SU-DHL-6 (cell line): ENCODE measurements at regions not wholly inside any gene's neighbourhood (a gene's known extent, or its start where the extent isn't known, plus 50 kb on each side); places are given as distances from the start of the nearest gene placed in this dataset.

Experiments
- H2AFZ ChIP-seq: fragments of 200-600 bp; sonication (generic); 2 replicates; pipeline ENCODE4 v1.6.1; 2014; ENCODE audit warnings: low read depth, mild to moderate bottlenecking, moderate library complexity, mixed read lengths, antibody characterized with exemption, low read length; ENCODE audit not compliant: severe bottlenecking
- H3F3A ChIP-seq: fragments of 200-600 bp; shearing (Covaris generic); 2 replicates; pipeline ENCODE4 v1.6.0; 2016; ENCODE audit warnings: antibody characterized with exemption, mild to moderate bottlenecking; ENCODE audit not compliant: insufficient read depth
- H3K27ac ChIP-seq: fragments of 200-600 bp; sonication (generic); 2 replicates; pipeline ENCODE4 v1.5.1; 2016; ENCODE audit warnings: low read depth, mild to moderate bottlenecking, low read length, moderate library complexity, mixed read lengths
- H3K27me3 ChIP-seq: fragments of 200-600 bp; sonication (generic), shearing (Covaris generic); 2 replicates; pipeline ENCODE4 v1.6.0; 2014; ENCODE audit warnings: mild to moderate bottlenecking, low read length
- H3K36me3 ChIP-seq: fragments of 200-600 bp; sonication (generic); 2 replicates; pipeline ENCODE4 v1.6.1; 2014; ENCODE audit warnings: mild to moderate bottlenecking, low read length, mixed read lengths
- H3K4me2 ChIP-seq: fragments of 300-600, 200-600 bp; shearing (Covaris generic), sonication (generic); 2 replicates; pipeline ENCODE4 v1.6.0; 2014; ENCODE audit warnings: low read length, low read depth, mild to moderate bottlenecking; ENCODE audit not compliant: poor library complexity, severe bottlenecking
- H3K4me3 ChIP-seq: fragments of 200-600 bp; sonication (generic); 2 replicates; pipeline ENCODE4 v1.5.1; 2014; ENCODE audit warnings: antibody characterized with exemption, low read length, mild to moderate bottlenecking, mixed read lengths; ENCODE audit not compliant: insufficient read depth, poor library complexity, severe bottlenecking
- H3K79me2 ChIP-seq: fragments of 200-600 bp; sonication (generic); 2 replicates; pipeline ENCODE4 v1.6.1; 2014; ENCODE audit warnings: mild to moderate bottlenecking, low read length, moderate library complexity; ENCODE audit not compliant: insufficient read depth
- H3K9ac ChIP-seq: fragments of 200-600 bp; sonication (generic); 2 replicates; pipeline ENCODE4 v1.7.0; 2014; ENCODE audit warnings: mild to moderate bottlenecking, low read length
- H3K9me2 ChIP-seq: fragments of 200-600 bp; sonication (generic); replicated peaks from 2 replicates; pipeline ENCODE4 v1.6.1; 2014; ENCODE audit warnings: low read length; ENCODE audit not compliant: insufficient read depth
- H3K9me3 ChIP-seq: fragments of 200-600 bp; sonication (generic); 2 replicates; pipeline ENCODE4 v1.6.1; 2014; ENCODE audit warnings: low read length, mixed read lengths; ENCODE audit not compliant: insufficient read depth
- H4K20me1 ChIP-seq: fragments of 200-600 bp; sonication (generic); 2 replicates; pipeline ENCODE4 v1.6.1; 2014; ENCODE audit warnings: low read depth, mild to moderate bottlenecking, antibody characterized with exemption, low read length, moderate library complexity, mixed read lengths
- EZH2phosphoT487 ChIP-seq: fragments of 200-600 bp; sonication (generic), shearing (Covaris generic); conservative IDR thresholded peaks from 2 replicates; pipeline ENCODE4 v1.6.1; 2018; ENCODE audit warnings: mild to moderate bottlenecking, antibody characterized with exemption, low read length, moderate library complexity, mixed read lengths
- TF ChIP-seq, protein P1 (sequence below): fragments of 200-600 bp; sonication (generic); IDR thresholded peaks from one replicate; pipeline ENCODE4 v1.5.1; 2017; ENCODE audit warnings: antibody characterized with exemption, mild to moderate bottlenecking, low read length, moderate library complexity; ENCODE audit not compliant: insufficient read depth, poor library complexity, severe bottlenecking

DNA sequence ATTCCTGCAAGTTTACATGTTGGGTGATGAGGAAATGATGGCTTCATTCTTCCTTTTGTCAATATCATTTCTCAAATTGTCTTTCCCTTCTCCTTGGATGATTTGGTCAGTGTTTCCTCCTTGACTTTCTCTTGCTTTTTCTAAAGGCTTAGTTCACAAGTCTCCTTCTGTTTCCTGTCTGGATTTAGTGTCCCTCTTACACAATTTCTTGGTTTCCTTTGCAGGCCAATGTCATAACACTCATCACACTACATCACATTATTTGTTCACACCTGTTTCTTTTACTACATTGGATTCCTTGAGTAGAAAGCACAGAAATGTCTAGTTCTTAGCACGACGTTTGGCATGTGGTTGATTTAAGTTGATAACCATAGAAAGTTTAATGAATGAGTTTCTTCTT is 490.7 kb downstream of the TDRD3 start:
- H4K20me1 ChIP-seq = no peaks in the 10 kb centered on the region
- H3K79me2 ChIP-seq = no peaks in the 10 kb centered on the region
- no peaks in the 10 kb centered on the region for H3F3A ChIP-seq
- H3K9me3 ChIP-seq = no peaks in the 10 kb centered on the region
- H3K9ac ChIP-seq = no peak overlapping the region
- no peaks in the 10 kb centered on the region for H3K27me3 ChIP-seq
- no peak overlapping the region for H3K27ac ChIP-seq
- H3K9me2 ChIP-seq = no peaks in the 10 kb centered on the region
- H3K4me3 ChIP-seq = no peak overlapping the region
- no peaks in the 10 kb centered on the region for H3K36me3 ChIP-seq
- no peak overlapping the region for H3K4me2 ChIP-seq
- TF ChIP-seq EZH2phosphoT487 = no peak
- TF ChIP-seq, protein P1, sequence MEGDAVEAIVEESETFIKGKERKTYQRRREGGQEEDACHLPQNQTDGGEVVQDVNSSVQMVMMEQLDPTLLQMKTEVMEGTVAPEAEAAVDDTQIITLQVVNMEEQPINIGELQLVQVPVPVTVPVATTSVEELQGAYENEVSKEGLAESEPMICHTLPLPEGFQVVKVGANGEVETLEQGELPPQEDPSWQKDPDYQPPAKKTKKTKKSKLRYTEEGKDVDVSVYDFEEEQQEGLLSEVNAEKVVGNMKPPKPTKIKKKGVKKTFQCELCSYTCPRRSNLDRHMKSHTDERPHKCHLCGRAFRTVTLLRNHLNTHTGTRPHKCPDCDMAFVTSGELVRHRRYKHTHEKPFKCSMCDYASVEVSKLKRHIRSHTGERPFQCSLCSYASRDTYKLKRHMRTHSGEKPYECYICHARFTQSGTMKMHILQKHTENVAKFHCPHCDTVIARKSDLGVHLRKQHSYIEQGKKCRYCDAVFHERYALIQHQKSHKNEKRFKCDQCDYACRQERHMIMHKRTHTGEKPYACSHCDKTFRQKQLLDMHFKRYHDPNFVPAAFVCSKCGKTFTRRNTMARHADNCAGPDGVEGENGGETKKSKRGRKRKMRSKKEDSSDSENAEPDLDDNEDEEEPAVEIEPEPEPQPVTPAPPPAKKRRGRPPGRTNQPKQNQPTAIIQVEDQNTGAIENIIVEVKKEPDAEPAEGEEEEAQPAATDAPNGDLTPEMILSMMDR = no peak
- no peak overlapping the region for H2AFZ ChIP-seq

- Histone ChIP-seq H3K27ac (no peak overlapping the region), H2AFZ (no peak overlapping the region), H3K9ac (no peak overlapping the region), H3K4me2 (no peak overlapping the region), H3K27me3 (no peaks in the 10 kb centered on the region), H3F3A (no peaks in the 10 kb centered on the region), H3K9me2 (no peaks in the 10 kb centered on the region), H4K20me1 (no peaks in the 10 kb centered on the region), H3K36me3 (no peaks in the 10 kb centered on the region), H3K4me3 (no peak overlapping the region), H3K9me3 (no peaks in the 10 kb centered on the region; the same call in 1 of the 2 replicates), H3K79me2 (no peaks in the 10 kb centered on the region)
- TF ChIP-seq EZH2phosphoT487 = no peak
- TF ChIP-seq, protein P1 = no peak
Observed at GRCh38 chr13:60881507-60881906, 484.5 kb downstream of the TDRD3 start.

- no peak overlapping the region for H3K9ac ChIP-seq
- no peaks in the 10 kb centered on the region for H3K36me3 ChIP-seq
- no peak overlapping the region for H3K27ac ChIP-seq
- no peaks in the 10 kb centered on the region for H3F3A ChIP-seq
- TF ChIP-seq, protein P1 = no peak
- no peak overlapping the region for H3K4me3 ChIP-seq
- H3K79me2 ChIP-seq = no peaks in the 10 kb centered on the region
- H2AFZ ChIP-seq = no peak overlapping the region
- H4K20me1 ChIP-seq = no peaks in the 10 kb centered on the region
- no peak overlapping the region for H3K4me2 ChIP-seq
- no peaks in the 10 kb centered on the region for H3K27me3 ChIP-seq
- H3K9me2 ChIP-seq = no peaks in the 10 kb centered on the region
- H3K9me3 ChIP-seq = no peaks in the 10 kb centered on the region; the same call in 1 of the 2 replicates
Observed at GRCh38 chr13:60873116-60873515, 476.1 kb downstream of the TDRD3 start.
